Stimulated activated CD4-positive, alpha-beta T cell treated with anti-CD3 and anti-CD28 coated beads, Interleukin-4, amount 100 ng/mL, for 48 hours (primary cell): ENCODE measurements at regions not wholly inside any gene's neighbourhood (a gene's known extent, or its start where the extent isn't known, plus 50 kb on each side); places are given as distances from the start of the nearest gene placed in this dataset.
A peak's percentile ranks its signal among the peaks of the same experiment; 100 is the strongest.

ENCODE experiments used
- DNase-seq, 2 donors: peaks; one replicate each; pipeline ENCODE4 v3.0.0-alpha.2; 2020; ENCODE audit warnings: low read depth in 2 of 2

DNA sequence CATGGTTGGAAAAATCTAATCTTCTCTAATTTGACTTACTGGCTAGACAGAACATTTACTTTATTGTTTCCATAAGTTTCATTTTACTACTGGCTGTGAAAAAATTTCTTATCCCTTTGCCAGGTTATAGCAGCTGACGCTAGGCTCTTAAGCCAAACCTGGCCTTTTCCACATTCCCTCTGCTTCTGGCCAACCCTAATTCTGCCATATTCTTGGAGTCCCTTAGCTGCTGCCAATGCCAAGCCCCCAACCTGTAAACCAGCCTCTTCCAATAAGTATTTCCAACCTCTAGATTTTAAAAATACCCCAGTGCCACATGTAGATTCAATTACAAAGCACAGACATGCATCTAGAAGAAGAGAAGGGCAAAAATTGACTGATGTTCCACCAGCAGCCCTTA lies 452.3 kb upstream of the MEX3C start:
- DNase-seq: no peak

DNA sequence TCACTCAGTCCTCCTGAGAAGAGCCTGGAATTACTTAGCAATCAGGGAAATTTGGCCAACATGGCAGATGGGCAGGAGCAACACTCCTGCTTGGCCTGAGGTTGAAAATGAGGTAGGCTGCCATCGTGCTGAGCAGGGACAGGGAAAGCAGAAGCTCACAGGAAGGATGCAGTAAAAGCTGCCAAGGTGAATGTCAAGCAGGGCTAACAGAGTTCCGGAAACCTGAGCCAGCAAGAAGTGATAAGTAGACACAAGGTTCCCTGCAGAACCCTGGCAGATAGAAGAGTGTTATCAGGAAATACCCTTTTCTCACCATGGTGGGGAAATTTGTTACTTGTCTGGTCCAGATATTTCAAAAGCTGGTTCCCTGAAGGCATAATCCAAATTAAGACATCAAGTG lies 454.3 kb upstream of the MEX3C start:
- DNase-seq: no peak

DNA sequence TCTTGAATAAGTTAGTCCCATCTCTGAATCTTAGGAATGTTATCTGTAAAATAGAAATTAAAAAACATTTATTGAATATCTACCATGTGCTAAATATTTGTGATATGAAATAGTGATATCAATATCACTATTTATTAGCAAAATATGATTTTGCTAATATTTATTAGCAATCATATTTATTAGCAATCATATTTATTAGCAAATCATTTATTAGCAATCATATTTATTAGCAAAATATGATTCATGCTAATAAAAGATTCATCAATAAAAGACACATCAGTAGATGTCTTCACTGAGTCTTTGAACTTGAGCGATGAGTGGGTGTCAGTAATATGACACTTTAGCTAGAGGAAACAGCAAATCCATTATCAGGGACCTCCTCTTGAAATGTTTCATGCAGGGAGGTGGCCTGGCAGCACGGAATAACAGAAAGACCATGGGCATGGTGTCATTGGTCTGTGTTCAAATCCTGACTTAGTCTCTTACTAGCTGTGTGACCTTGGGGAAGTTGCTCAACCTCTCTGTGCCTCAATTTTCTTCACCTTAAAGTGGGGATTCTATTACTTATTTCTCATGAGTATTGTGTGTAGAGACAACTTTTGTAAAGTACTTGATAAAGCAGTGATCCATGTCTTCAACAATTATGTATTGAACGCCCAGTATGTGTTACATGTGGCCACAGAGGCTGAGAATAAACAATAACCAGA lies 456.2 kb upstream of the MEX3C start:
- DNase-seq: no peak

DNA sequence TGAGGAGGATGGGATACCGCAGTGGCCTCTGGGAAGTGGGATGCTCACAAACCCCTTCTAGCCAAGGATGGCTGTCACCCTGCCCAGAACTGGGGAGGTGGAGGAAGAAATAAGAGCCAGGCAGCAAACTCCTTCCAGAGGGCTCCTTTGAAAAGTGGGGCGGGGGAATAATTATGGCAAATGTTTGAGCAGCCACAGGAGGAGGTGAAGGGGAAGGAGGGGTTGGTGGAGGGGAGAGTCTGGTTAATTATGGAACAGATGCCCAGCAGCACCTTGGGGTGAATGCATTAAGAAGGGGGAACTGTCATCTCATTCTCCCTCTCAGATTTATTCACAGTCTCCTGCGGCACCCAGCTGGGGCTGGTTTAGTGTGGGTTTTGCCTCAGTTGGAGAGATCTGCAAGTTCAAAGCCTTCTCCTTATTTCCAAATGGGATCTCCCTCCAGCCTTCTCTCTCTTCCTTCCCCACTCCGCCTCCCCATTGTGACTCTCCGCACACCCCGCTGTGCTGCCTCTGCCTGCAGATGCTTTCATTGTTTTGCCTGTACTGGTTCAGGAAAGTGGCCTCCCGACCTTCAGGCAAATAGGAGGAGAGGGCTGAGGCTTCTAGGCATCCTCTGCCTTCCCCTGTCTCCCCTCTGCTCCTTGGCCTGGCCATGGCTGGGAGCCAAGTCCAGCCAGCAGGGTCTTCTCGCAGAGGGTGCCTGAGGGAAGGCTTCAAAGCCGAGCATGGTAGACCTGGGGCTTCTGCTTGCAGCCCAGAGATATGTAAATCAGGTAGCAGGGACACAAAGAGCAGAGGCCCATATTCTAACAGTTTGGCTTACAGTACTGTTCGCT lies 457.2 kb upstream of the MEX3C start:
- DNase-seq: no peak

DNA sequence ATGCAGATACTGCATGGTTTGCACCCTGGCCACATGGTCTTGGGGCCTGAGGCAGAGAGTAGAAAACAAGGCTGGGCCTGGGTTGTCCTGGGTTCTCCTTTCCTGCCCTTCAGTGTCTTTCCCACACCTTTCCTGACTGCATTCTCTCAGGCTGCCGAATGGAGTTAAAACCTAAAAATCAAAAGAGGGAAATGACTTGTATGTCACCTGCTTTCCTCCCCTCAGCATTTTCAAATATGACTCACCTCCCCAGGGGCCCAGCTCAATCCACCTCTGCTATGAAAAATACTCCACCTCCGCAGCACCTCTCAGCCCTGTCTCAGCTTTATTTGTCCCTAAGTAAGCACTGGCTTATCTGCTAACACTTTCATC lies 457.8 kb upstream of the MEX3C start:
- DNase-seq: no peak

GRCh38 chr18:51656249-51656648 lies 458.8 kb upstream of the MEX3C start:
- no peak for DNase-seq

DNA sequence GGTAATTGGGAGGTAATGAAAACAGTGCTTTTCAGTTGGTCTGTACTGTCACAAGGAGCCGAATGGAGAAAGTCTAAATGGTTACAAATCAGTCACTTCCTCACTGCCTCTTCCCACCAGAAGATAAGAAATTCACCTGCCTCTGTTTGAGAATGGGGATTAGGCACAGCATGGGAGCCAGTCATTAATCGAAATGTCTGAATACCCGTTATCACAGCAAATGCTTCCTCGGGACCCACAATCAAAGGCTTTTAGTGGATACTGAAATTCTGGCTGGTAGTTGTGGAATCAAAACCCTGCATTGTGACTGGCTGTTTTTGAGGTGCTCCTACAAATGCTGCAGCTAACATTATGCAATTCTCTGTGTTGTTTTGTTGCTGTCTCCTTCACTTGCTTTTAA lies 461.0 kb upstream of the MEX3C start:
- DNase-seq: no peak

- DNase-seq: no peak
These were observed 462.3 kb upstream of the MEX3C start for GRCh38 chr18:51659781-51660180.

DNA sequence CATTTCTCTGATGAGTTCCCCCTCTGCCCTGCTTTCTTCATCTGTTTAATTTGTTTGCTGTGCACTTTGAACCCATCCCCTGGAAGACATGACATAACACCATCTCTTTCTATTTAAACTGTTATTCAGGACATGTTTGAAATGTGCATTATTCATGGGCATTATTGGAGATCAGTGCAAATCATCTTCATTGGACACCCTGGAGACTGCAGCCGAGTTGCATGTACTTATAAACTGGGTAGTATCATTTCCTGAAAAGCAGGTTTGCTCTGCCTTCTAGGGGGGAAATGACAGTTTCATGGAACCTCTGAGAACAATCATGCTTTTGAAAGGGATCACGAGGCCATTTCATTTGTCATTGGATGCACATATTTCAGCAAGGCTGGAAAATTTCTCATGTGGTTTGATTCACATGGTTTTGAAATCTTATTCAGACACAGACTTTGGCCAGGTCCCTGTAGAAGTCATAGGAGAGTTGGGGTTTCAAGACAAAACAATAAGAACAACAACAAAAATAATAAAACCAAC lies 462.8 kb upstream of the MEX3C start:
- DNase-seq: no peak

GRCh38 chr18:51664236-51664635 lies 466.8 kb upstream of the MEX3C start:
- no peak for DNase-seq

- no peak for DNase-seq
These were observed 469.3 kb upstream of the MEX3C start for GRCh38 chr18:51666763-51667191.

GRCh38 chr18:51668101-51668500 lies 470.6 kb upstream of the MEX3C start:
- peak; percentile 20 to 61 for DNase-seq

GRCh38 chr18:51668607-51669006 lies 471.1 kb upstream of the MEX3C start:
- DNase-seq: no peak

DNA sequence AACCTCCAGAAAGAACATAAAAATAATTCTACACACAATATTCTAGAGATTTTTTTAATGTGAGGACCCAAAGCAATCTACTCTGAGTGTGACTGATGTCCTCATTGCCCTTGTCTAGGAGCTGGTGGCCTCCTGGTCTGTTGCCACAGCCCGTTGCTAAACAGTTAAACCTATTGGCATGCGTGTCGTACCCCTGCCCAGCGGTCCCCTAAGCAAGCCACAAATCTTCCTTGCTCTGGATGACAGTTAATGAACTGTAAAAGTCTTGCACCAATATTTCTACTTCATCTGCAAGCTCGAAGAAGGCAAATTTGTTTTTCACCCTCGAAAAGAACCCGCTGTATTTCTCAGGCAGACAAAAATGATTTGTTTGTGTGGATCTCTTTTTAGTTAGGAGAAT lies 489.1 kb upstream of the MEX3C start:
- DNase-seq: no peak

DNA sequence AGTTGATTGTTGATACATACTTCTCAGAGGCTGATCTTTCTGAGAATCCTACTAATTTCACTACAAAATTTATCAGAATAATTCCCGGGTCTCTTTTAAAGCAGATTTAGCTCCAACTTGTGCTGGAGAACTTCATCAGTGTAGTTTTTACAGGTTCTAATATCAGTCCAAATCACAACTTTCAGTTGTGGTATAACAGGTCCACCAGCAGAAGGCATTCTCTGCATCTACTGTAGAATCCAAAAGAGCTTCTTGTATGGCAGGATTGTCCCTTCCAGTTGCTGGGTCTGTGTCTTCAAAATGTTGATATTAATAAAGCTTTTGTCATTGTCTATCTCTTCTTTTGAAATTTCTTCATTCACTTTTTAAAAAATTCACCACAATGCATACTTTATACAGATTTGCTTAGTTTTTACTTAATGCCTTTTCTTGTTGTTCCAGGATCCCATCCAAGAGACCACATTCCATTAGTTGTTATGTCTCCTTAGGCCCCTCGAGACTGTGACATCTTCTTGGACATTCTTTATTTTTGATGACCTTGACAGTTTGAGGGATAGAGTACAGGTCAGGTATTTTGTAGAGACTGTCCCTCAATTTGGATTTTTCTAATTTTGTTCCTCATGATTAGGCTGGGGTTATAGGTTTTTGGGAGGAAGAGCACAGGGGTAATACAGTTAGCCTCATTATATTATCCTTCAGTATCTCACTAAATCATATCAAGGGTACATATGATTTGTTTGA lies 490.5 kb upstream of the MEX3C start:
- DNase-seq: no peak

DNA sequence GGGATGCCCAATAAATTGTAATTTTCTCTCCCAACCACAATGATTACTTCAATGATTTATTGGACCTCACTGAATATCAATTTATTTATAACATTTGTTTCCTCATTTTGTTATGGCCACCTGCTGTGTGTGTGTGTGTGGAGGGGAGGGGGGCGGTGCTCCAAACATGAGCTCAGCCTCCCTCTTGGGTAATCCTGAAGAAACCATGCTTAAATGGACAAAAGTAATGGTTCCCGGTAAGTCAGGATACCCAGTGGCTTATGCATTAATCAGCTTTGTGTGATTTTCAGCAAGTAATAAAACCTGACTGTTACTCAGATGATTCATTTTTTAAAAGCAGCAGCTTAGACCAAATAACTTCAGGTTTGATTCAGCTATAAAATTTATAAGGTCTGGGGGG lies 495.1 kb upstream of the MEX3C start:
- DNase-seq: no peak

DNA sequence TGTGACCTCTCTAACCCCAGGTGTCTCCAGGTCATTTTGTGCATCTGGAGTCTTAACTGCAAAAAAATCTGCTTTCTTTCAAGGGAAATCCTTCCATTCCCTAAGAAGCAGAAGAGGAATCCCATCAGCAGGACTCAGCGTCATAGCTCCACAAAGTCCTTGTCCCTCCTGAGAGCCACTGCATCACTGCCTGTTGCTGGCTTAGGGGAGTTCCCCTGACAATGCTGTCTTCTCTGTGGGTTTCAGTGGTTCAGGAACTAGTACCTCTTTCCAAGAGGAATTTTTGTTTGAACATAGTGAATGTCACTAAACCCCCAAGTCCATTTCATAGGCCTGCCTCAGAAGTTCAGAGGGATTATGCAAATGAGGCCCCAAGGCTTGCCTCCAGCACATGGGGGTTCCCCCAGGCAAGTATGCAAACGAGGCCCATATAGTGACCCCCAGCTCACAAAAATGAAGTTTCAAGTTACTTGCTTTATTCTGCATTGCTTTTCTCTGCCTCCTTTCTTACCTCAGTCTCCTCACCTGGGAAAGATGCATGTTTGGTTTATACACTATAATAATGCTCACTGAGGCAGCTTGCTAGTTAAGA lies 513.9 kb upstream of the MEX3C start:
- DNase-seq: no peak

DNA sequence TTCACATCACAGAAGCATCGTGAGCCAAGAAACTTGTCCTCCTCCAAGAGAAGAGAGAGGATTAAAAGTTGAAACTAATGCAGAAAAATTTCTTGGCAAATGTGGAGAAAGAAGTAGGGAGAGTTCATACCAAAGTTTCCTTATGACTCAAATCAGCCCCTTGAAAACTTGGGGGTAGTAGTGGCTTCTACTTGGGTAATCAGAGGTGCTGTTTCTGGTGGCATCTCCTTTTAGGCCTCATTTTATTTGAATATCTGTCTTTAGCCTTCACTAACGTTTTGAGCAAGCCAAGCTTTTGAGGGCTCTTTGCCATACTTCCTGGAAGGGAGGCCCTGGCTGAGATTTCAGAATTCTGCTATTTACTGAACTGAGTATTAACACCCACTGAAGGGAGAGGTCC lies 515.3 kb upstream of the MEX3C start:
- DNase-seq: no peak

GRCh38 chr18:51716277-51716676 lies 518.8 kb upstream of the MEX3C start:
- DNase-seq: no peak

DNA sequence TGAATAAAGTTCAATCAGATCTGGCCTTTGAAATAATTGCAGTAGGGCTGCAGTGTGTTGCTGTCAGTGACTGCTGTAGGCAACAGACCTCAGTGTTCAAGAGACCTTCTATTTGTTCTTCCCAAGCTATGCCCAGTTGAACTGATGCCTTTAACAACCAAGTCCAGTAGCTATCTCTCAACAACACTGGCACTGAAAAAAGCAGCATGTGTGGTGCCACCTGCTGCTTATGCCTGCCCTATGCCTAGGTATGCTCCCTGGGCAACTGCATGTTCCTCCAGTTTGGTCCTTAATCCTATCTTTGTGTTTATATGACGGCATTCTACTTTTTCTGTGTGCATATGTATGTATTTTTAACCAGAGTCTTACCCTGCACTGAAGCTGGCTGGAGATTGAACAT lies 523.9 kb upstream of the MEX3C start:
- DNase-seq: no peak

DNA sequence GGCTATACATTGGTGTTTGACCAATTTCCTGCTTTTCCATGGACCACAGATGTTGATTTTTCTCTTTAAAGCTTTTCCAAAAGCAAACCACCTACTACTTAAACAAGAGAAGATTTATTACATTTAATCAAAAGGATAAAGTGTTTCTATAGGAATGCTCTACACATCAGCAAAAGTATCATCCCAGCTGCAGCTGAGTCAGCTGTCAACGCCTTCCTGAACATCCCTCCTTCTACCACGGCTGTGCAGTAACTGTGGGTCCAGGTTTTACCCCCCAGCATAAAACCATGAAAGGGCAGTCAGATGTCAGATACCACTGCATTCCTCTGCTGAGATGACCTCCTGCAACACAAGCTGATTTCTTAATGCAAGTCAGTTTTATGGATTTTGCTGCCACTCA lies 524.5 kb upstream of the MEX3C start:
- no peak for DNase-seq
